Fibroblast of villous mesenchyme (primary cell): ENCODE measurements at regions not wholly inside any gene's neighbourhood (a gene's known extent, or its start where the extent isn't known, plus 50 kb on each side); places are given as distances from the start of the nearest gene placed in this dataset.

Experiments
- DNase-seq: peaks from one replicate; pipeline ENCODE4 v3.0.0-alpha.2; 2010; ENCODE audit warnings: low read depth
- H3K4me3 ChIP-seq: 2 replicates; pipeline ENCODE4 v1.5.1; 2011; ENCODE audit warnings: low read depth, mild to moderate bottlenecking, low read length
- CTCF ChIP-seq: IDR thresholded peaks from 2 replicates; pipeline ENCODE4 v1.5.1; 2012; ENCODE audit warnings: low read depth, mild to moderate bottlenecking, low read length; ENCODE audit not compliant: insufficient read depth

GRCh38 chr12:4969405-4969804, 59.7 kb downstream of the KCNA1 start:
- no peak for DNase-seq
- TF ChIP-seq CTCF = no peak
- H3K4me3 ChIP-seq = no peak overlapping the region

GRCh38 chr12:4974217-4974616, 64.5 kb downstream of the KCNA1 start:
- no peak overlapping the region for H3K4me3 ChIP-seq
- TF ChIP-seq CTCF = no peak

GRCh38 chr12:4975574-4975973, 65.9 kb downstream of the KCNA1 start:
- no peak overlapping the region for H3K4me3 ChIP-seq
- peak; percentile 8 for TF ChIP-seq CTCF
- no peak for DNase-seq

More at GRCh38 chr12:4974217-4974616, 64.5 kb downstream of the KCNA1 start:
- DNase-seq = no peak

- no peak for DNase-seq
- H3K4me3 ChIP-seq = no peak overlapping the region
- no peak for TF ChIP-seq CTCF
Observed at GRCh38 chr12:4977102-4977501, 66.6 kb upstream of the KCNA5 start.

- H3K4me3 ChIP-seq = no peak overlapping the region
- DNase-seq = no peak
- no peak for TF ChIP-seq CTCF
Observed at GRCh38 chr12:4978737-4979136, 64.9 kb upstream of the KCNA5 start.

GRCh38 chr12:4979737-4980136, 63.9 kb upstream of the KCNA5 start:
- TF ChIP-seq CTCF = no peak
- no peak overlapping the region for H3K4me3 ChIP-seq
- no peak for DNase-seq

- no peak for DNase-seq
- TF ChIP-seq CTCF = no peak
- no peak overlapping the region for H3K4me3 ChIP-seq
Observed at GRCh38 chr12:4984344-4984743, 59.3 kb upstream of the KCNA5 start.
